Suprapubic skin (tissue), 4 donors: ENCODE measurements at regions not wholly inside any gene's neighbourhood (a gene's known extent, or its start where the extent isn't known, plus 50 kb on each side); places are given as distances from the start of the nearest gene placed in this dataset.

Experiments
- POLR2A ChIP-seq, 2 donors: fragments of 450-650 bp; IDR thresholded peaks; one replicate each; pipeline ENCODE4 v1.6.1; 2017; ENCODE audit warnings: antibody characterized with exemption in 2 of 2, mild to moderate bottlenecking in 2 of 2, moderate library complexity in 2 of 2
- POLR2AphosphoS5 ChIP-seq, 3 donors: sonication (generic); formaldehyde crosslinking; IDR thresholded peaks; one replicate each; pipeline ENCODE4 v1.6.1; 2017; ENCODE audit warnings: antibody characterized with exemption in 3 of 3
- TF ChIP-seq, protein P1 (sequence below), 2 donors: fragments of 200-600 bp in 1 of 2; fragments of 450-650 bp in 1 of 2; sonication (generic) in 1 of 2; IDR thresholded peaks; one replicate each; pipeline ENCODE4 v1.5.1; 2016 to 2019; ENCODE audit warnings: antibody characterized with exemption in 2 of 2, mild to moderate bottlenecking in 1 of 2, moderate library complexity in 1 of 2

DNA sequence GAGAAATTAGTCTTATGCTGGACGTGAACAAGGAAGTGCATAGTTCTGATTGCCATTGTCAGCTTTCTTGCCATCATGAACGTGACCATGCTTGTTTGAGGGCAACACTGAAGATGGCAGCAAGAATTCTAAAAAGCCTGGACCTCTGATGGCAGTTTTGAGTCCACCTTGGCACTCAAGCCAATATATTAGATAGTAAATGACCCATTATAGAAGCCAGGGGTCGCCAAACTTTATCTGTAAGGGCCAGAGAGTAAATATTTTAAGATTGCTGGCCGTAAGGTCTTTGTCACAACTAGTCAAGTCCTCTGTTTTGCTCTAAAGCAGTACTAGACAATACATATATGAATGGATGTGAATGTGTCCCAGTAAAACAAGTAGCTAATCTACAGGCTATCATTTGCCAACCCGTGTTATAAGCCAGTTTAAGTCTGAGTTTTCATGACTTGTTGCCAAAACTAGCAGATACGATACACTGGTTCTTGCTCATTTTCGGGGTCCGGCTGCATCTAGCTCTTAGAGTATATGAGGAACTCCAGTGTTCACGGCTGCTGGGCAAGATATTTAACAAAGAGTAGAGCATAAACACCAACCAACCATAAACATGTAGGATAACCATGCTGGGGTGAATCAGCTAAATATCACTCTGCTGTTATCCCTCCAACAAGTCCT is 73.1 kb upstream of the PELI1 start:
- TF ChIP-seq, protein P1, sequence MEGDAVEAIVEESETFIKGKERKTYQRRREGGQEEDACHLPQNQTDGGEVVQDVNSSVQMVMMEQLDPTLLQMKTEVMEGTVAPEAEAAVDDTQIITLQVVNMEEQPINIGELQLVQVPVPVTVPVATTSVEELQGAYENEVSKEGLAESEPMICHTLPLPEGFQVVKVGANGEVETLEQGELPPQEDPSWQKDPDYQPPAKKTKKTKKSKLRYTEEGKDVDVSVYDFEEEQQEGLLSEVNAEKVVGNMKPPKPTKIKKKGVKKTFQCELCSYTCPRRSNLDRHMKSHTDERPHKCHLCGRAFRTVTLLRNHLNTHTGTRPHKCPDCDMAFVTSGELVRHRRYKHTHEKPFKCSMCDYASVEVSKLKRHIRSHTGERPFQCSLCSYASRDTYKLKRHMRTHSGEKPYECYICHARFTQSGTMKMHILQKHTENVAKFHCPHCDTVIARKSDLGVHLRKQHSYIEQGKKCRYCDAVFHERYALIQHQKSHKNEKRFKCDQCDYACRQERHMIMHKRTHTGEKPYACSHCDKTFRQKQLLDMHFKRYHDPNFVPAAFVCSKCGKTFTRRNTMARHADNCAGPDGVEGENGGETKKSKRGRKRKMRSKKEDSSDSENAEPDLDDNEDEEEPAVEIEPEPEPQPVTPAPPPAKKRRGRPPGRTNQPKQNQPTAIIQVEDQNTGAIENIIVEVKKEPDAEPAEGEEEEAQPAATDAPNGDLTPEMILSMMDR (IDR thresholded peaks at IDR 0.05), result no peak
- TF ChIP-seq POLR2A (IDR thresholded peaks at IDR 0.05), result no peak
- TF ChIP-seq POLR2AphosphoS5 (IDR thresholded peaks at IDR 0.05), result no peak
